Inferior parietal cortex (tissue), 1 donor: ENCODE measurements at regions not wholly inside any gene's neighbourhood (a gene's known extent, or its start where the extent isn't known, plus 50 kb on each side); places are given as distances from the start of the nearest gene placed in this dataset.
"Not testable (repeated sequence)": the region's sequence is repeated elsewhere in the genome, so short reads cannot be mapped to it uniquely, and the experiment has no call there.

ENCODE experiments used
- DNase-seq: peaks from one replicate; pipeline ENCODE4 v3.0.0-alpha.2; 2016; ENCODE audit errors: extremely low spot score

DNA sequence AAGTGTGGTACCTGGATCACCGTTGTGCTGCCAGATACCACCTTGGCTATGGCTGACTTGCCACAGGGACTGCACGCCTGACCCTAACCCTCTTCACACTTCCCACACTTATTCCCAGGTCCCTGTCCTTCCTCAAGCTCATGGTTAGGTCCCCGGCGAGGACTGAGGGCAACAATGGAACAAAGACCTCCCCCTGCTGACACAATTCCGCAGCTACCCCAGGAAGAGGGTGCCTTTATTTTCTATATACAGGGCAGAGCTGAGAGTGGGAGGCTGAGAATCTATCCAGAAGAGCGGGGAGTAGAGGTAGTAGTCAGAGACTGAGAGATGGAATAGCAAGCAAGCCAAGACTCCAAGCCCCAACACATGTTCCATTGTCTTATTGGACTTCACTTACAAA is 118.1 kb upstream of the SEM1 start:
- DNase-seq, result no peak

DNA sequence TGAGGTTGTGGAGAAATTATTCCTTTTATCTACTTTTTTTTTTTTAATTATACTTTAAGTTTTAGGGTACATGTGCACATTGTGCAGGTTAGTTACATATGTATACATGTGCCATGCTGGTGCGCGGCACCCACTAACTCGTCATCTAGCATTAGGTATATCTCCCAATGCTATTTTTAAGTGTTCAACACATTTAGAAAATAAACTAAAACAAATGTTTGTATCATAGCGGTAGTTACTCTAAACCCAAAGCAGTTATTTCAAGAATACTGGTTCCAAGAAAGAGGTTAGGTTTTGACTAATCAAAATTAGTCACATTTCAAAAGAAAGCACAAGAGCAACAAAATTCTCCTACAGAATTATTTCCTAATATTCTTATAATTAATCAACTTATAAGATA is 119.5 kb upstream of the SEM1 start:
- DNase-seq, result not testable (repeated sequence)

DNA sequence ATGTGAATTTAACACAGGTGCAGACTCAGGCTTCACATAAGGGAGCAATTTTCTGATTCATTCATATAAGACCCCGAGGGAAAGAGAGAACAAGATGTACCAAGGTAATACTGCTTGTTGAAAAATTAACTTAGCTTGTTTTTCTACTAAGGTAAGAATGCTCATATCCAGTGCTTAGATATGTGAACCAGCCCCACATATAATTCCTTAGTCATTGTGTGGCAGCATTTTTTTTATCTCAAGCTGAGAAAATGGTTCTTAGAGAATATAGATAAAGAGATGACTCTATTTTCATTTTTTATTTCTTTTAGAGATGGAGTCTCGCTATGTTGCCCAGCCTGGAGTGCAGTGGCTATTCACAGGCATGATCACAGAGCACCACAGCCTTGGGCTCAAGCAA is 121.8 kb upstream of the SEM1 start:
- no peak for DNase-seq

DNA sequence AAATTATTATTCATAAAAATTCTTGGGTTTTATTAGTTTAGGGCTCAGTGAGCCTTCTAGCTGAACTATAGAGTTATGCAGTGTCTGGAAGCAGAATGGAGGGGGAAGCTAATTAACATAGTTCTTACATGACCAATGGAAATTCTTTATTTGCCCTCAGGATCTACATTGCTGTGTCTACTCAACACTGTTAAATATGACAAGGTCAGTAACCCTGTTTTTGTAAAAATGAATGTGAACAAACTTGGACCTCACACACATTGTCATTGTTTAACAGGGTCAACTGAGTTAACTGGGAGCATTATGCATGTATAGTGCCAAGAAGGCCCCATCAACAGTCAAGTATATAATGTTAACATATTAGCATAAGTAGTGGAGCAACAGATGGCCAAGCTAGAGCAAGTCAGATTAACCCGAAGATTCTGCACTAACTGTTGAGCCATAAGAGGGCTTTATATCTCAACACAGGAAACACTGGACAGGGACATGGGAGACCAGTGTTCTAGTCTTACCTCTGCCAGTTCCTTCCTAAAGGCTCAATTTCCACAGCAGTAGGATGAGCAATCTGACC is 122.5 kb upstream of the SEM1 start:
- no peak for DNase-seq

DNA sequence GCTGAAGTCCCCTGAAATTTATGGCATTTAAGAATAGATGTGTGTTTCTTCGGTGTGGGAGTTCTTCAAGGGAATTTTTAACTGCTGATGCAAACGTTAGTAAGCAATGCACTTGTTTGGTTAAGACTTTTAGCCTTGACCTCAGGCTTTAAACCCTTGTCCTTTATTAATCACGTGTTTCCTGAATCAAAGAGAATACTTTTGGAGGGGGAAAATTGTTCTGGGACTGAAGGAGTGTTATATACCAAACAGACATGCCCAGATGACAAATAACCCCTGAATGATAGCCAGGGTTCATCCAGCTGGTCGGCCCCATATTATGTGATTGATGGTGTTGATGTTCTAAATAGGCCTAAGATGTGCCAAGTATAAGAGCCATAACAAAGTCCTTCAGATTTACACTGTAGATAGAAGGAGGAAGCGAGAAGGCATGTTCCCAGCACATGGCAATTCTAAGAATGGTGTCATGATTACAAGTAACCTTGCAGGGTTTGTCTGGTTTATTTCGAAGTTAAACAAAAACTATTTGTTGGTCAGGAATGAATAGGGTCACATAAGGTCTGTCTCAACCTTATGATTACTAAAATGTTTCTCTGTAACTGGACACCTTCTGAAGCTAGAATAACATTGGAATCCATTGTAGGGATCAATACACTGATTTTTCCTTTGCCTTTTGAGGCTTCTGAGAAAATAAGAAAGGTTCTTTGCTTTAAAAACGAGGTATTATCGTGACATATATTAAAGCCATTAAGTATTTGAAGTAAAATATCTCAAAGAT is 124.2 kb upstream of the SEM1 start:
- DNase-seq, result no peak

DNA sequence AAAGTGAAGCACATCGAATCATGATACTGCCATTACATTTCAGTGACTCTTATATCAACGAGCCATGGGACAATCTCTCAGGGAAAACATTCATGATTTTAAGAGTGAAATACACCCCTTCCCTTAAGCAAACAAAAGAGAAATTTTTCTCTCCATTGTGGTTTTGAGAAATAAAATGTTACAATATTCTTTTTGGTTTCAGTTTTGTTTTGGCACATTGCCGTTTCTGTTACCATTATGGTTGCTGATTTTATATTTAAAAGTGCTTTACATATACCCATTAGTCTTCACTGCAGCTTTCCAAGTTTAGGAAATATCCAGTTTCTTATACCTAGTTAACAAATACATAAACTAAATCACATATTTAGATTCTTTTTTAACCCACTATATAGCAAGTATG is 126.8 kb upstream of the SEM1 start:
- no peak for DNase-seq

DNA sequence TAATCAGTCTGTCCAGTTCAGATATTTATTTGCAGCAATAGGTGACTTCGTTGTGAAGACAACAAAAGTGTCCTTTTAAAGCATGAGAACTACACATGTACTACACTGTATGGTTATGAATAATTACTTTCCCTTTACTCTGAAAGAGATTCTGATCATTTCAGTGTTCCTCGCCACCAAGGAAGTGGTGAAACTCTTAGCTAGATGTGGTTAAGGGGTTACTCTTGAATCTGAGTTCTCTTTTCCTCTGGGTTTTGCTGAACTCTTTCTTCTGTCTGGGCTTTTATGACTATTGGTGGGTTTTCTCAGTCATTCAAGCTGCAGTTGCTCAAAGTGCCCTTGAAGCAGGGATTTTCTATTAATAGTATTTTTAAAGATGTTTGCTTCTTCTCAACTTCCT is 127.9 kb upstream of the SEM1 start:
- DNase-seq, result no peak

DNA sequence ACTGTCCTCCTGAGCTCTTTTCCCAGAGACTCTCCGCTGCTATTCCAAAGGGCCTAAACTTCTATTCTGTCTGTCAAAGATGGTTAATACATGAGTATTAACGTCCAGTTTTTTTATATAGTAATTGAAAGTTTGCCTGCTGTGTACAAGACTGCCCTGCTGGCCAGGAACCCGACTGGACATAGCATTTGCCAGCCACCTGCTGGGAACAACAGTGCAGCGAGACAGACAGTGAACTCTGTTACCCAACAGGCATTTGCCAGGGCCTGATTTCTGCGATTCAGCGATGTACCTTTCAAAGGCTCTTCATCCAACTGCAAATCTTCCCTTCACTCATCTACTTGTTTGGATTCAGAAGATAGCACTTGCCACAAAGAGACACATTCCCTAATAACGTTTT is 128.8 kb upstream of the SEM1 start:
- no peak for DNase-seq

DNA sequence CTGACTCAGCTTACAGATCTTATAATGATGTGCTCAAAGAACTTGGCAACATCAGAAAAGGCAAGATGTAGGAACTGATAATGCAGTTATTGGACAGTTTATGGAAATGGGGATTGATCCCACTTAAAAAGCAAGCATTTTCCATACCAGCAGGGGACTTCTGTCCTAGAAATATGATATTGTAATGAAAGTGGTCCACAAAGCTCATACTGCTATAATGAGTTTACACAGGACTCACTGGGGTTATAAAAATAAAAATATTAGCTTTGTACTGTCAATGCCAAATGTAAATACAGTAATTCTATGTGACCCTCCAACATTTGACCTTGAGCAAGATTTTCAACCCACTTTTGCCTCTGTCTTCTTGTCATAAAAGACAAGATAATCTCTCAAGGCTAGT is 145.5 kb upstream of the SEM1 start:
- DNase-seq, result no peak

DNA sequence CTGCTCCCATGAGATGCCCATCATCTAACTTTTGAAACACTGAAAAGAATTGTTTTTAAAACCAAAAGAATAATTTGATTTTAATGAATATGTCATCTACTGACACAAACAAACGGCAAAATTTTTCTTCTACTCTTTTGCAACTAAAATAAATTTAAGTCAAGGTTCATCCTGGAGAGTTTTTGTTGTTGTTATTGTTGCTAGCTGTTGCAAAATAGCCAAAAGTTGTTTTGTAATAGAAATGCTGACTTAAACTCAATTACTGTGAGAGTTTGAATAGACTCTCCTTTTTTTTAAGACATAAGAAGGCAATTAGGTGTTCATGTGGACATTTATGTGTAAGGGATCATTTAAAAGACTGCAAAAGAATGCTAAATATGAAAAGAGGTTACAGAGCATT is 146.0 kb upstream of the SEM1 start:
- DNase-seq, result no peak

DNA sequence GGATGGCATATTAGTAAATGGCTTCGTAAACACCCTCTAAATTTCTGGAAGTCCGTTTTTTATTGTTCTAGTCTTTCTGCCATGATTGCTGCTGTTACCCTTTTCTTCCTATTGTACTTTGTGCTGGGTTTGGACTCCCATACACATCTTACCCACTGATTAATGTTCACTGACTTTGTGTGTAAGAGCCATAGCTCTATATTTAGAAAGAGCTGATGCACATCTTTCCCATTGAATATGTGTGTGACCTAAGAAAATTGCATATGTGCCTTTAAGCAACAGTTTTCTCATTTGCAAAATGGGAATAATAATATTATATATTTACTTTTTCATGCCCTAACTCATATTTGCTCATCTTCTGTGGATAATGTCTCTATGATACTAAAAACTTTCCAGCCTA is 135.8 kb upstream of the DLX6 start:
- no peak for DNase-seq

DNA sequence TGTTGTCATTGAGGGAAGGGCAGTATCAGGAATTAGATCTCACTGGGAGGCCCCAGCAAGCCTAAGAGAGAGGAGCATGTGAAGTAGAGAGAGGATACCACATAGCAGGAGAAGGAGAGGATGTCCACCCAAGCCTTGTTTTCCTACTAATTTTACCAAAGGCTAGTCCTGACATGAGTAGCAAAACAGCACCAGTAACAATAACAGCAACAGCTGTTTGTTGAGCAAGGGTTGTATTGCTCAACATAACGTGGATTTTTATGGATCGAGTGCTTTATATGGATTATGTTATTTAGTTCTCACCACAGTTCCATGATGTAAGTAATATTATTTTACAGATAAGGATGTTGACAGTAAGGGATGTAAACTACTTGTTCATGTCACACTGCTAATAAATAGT is 135.2 kb upstream of the DLX6 start:
- no peak for DNase-seq

DNA sequence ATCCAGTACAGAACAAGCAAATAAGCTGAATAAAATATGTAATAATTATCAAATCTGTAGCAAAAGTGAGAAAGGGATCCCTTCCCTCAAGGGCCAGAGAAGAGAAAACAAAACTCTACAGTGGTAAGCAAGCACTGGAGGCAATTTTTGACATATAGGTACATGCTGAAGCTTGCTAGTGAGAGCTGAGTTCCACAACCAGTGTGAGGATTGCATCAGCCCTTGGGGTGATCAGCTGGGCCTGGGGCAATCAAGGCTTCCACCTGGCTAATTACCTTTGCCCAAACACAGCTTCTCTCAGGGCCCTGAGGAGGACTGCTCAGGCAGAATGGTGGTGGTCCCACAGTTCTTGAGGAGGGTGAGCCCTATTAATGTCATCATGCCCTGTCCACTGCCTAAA is 134.4 kb upstream of the DLX6 start:
- no peak for DNase-seq

DNA sequence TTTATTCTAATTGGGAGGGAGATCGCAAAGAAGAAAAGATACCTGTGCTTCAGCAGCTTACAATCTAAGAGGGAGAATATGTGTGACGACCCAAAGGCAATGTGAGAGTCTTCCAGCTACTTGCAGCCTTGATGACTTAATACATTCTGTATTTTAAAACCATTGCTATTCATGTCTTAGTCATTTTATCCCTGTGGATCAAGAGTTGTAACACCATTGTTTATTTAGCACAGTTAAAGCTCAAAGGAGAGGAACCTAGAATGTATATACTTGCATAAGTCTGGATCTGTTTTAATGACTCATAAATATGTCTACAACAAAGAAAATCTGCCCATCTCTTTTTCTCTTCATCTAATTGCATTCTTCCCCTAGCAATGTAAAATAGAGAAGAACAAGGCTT is 117.9 kb upstream of the DLX6 start:
- DNase-seq, result no peak

DNA sequence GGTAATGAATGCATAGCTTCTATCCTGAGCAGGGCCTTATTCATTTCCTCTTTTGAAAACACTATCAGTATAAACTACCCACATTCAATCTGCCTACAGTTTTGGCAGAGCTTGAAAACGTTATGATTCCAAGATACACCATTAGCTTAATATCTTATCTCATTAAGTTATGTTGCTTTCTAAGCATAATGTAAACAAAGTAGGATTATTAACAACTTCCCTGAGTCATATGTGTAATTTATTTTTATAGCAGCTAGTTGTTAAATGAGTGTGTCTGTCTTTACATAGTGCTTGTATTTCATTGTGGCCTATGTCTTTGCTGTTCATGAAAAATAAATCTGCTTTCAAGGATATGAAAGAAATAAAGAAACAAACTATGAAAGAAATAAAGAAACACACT is 106.2 kb upstream of the DLX6 start:
- DNase-seq, result no peak

DNA sequence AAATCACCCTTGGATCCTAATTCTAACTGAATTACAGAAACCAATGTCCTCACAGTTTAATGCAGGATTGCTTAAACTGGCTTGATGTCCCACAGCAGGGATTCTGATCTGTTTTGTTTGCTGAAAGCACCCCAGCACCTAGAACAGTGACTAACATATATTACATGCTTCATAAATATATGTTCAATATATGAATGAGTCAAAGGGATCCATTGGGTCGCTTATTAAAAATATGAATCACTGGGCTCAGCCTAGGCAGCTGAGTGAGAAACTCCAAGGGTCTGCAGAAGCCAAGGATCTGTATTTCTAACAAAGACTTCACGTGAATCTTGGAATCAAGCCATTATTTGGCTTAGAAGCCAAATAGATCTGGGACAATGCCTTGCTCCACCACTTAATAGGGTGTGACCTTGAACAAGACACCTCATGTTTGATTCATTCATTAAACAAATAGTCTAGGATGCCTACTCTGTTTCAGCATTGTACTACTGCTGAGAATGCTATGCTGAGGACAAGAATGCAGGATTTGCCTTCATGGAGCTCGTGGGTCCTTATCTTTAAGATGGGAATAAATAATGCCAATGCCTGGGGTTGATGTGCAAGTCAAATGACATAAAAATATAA is 103.4 kb upstream of the DLX6 start:
- no peak for DNase-seq

DNA sequence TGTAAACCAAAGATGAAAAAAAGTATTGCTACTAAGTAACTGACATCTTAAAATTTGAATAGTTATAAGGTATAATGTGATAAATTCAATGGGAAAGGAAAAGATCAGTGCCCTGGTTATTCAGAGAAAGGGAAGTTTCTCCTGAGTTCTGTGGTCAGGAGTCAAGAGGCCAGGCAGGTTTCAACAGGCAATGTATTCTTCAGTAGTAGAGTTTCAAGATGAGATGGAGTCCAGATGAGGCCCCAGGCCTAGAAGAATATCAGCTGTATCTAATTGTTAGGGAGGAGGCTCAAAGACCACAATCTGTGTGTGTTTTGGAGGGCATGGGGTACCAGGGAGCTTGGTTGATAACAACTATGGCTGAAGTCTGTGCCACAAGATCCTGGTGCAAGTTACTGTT is 101.4 kb upstream of the DLX6 start:
- no peak for DNase-seq

DNA sequence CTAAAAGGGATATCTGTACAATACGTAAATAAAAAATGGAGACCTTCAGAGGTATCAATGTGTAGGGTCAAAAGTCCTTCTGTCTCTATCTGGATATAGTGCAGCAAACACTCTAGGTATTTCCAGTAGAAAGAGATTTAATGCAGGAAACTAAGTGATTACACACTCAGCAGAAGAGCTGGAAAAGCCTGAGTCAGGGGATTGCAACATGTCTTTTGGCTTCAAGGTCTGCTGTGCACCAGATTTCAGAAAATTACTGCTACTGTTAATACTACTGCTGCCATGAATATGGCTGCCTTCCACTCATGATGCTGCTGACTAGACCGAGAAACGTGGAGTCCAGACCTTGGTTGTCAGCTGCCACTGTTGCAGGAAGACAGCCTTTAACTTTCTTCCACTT is 94.9 kb upstream of the DLX6 start:
- no peak for DNase-seq

DNA sequence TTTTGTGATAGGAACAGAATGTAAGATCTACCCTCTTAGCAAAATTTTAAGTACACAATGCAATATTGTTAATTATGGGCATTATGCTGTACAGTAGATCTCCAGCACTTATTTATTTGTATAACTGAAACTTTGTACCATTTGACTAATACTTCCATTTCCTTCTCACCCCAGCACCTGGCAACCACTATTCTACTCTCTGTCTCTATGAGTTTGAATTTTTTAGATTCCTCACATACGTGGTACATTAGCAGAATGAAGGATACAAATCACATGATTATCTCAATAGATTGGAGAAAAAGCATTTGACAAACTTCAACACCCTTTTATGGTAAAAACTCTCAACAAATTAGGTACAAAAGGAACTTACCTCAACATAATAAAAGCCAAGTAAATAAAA is 90.3 kb upstream of the DLX6 start:
- no peak for DNase-seq

DNA sequence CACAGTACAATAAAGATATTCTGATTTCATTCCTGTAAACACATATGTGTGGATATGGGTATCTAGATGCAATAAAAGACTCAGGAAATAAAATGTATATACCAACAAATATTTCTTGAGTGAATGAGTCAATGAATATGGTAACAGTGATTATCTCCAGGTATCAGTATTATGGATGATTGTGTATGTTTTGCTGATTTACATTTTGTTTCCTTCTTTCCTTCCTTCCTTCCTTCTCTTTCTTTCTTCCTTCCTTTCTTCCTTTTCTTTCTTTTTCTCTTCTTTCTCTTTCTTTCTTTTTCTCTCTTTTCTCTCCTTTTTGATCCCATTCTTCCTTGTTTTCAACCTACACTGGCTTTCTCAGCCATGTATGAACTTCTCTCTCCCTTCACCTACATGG is 85.3 kb upstream of the DLX6 start:
- DNase-seq, result no peak

DNA sequence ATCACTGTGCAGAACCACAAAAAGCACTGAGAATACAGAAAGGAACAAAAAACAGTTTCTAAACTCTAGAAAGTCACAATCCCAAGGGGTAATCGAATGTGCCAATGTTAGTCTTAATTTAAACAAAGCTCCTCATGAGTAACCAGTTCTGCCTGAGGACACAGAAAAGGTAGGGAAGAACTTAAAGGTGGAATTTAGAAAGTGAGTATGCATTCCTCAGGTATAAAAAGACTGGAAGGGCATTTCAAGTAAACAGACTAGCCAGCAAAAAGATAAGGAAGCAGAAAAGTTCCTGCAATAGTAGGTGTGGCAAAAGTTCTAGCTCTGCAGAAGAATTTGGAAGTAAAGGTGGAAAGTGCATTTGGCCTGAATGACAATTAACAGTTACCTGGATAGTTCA is 84.6 kb upstream of the DLX6 start:
- no peak for DNase-seq

DNA sequence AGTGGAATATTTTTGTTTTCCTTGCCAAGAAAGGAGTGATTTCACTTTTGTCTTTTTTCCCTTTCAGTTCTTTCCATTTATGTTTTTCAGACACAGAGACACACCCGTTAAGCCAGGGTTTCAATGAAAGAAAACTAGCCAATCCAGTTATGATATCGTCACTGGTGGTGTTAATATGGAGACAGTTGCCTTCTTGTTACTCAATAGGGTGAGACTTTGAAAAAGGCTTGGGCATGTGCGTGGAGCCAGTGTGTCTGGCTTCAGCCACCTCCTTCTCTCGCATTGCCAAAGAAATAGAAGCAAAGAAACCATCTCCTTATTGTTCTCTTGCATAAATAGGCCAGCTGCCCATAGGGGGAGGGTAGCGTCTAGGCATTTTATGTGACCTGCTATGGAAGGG is 84.1 kb upstream of the DLX6 start:
- no peak for DNase-seq

DNA sequence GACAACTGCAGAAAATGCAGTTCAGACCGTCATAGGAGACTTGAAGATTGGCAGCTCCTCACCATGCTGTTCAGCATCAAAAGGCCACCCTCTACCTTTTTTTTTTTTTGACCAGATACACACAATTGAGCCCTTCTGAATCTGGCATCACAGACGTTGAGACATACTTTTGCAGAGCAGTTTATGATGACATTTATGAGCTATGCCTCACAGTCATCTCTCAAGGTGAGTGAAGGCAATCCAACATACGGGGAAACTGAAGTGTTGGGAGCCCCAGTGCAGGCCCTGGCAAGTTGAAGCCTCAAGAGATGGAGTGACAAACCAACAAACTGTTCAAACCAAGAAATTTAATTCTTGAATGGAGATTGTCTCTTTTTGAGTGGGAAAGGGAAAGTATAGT is 83.6 kb upstream of the DLX6 start:
- no peak for DNase-seq

DNA sequence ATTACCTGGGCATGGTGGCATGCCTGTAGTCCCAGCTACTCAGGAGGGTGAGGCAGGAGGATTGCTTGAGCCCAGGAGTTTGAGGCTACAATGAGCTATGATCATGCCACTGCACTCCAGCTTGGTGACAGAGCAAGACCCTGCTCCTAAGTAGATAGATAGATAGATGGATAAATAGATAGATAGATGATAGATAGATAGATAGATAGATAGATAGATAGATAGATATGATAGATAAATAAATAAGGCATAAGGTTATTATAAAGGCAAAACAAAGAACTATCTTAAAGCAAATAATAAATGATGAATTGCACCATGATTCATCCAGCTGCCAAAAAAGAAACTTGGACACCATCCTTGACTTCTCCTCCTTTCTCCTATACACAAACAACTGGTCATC is 82.0 kb upstream of the DLX6 start:
- DNase-seq, result not testable (repeated sequence)
